Ascending aorta (tissue), 2 donors: ENCODE measurements at regions not wholly inside any gene's neighbourhood (a gene's known extent, or its start where the extent isn't known, plus 50 kb on each side); places are given as distances from the start of the nearest gene placed in this dataset.
"Not testable (repeated sequence)": the region's sequence is repeated elsewhere in the genome, so short reads cannot be mapped to it uniquely, and the experiment has no call there.

Experiments
- DNase-seq, 2 donors: peaks; one replicate each; pipeline ENCODE4 v3.0.0-alpha.2; 2019; ENCODE audit warnings: low spot score in 2 of 2
- H3K27ac ChIP-seq, 2 donors: fragments of 200-600 bp; sonication (generic); one replicate each; pipeline ENCODE4 v1.5.1; 2016 to 2017; ENCODE audit warnings: mild to moderate bottlenecking in 1 of 2
- H3K27me3 ChIP-seq: fragments of 200-600 bp; sonication (generic); one replicate; pipeline ENCODE4 v1.5.1; 2017
- H3K36me3 ChIP-seq, 2 donors: fragments of 200-600 bp; sonication (generic); one replicate each; pipeline ENCODE4 v1.5.1; 2016
- H3K4me1 ChIP-seq, 2 donors: fragments of 200-600 bp; sonication (generic); one replicate each; pipeline ENCODE4 v1.5.1; 2016 to 2017; ENCODE audit warnings: mild to moderate bottlenecking in 1 of 2
- H3K4me3 ChIP-seq, 2 donors: fragments of 200-600 bp; sonication (generic); one replicate each; pipeline ENCODE4 v1.5.1; 2016 to 2017; ENCODE audit warnings: mild to moderate bottlenecking in 1 of 2
- H3K9me3 ChIP-seq, 2 donors: fragments of 200-600 bp; sonication (generic); one replicate each; pipeline ENCODE4 v1.5.1; 2016
- intact Hi-C: fragments of 100-400 bp; cut with DNase I; formaldehyde crosslinking; loops from one replicate; pipeline ENCODE4 v1.15.1; 2023
- TF ChIP-seq, protein P1 (sequence below), 3 experiments: fragments of 200-600 bp in 2 of 3; fragments of 450-650 bp in 1 of 3; sonication (generic) in 2 of 3; IDR thresholded peaks; one replicate each; pipeline ENCODE4 v1.5.1; 2016 to 2019; ENCODE audit warnings: antibody characterized with exemption in 3 of 3, mild to moderate bottlenecking in 1 of 3, moderate library complexity in 1 of 3

DNA sequence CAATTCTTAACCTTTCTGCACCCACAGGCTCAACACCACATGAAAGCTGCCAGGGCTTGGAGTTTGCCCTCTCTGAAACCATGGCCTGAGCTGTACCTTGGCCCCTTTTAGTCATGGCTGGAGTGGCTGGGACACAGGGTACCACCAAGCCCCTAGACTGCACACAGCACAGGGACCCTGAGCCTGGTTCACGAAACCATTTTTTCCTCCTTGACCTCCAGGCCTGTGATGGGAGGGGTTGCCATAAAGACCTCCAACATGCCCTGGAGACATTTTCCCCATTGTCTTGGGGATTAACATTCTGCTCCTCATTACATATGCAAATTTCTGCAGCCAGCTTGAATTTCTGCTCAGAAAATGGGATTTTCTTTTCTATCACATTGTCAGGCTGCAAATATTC, 113.4 kb downstream of the XPNPEP1 start:
- H3K4me1 ChIP-seq, H3K27me3 ChIP-seq, DNase-seq, H3K4me3 ChIP-seq, intact Hi-C loops, H3K36me3 ChIP-seq, H3K9me3 ChIP-seq, H3K27ac ChIP-seq: not testable (repeated sequence)

DNA sequence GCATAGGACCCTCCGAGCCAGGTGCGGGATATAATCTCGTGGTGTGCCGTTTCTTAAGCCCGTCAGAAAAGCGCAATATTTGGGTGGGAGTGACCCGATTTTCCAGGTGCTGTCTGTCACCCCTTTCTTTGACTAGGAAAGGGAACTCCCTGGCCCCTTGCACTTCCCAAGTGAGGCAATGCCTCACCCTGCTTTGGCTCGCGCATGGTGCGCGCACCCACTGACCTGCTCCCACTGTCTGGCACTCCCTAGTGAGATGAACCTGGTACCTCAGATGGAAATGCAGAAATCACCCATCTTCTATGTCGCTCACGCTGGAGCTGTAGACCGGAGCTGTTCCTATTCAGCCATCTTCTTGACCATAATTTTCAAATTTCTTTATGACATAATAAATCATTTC, 122.1 kb downstream of the XPNPEP1 start:
- H3K27me3 ChIP-seq: not testable (repeated sequence)

DNA sequence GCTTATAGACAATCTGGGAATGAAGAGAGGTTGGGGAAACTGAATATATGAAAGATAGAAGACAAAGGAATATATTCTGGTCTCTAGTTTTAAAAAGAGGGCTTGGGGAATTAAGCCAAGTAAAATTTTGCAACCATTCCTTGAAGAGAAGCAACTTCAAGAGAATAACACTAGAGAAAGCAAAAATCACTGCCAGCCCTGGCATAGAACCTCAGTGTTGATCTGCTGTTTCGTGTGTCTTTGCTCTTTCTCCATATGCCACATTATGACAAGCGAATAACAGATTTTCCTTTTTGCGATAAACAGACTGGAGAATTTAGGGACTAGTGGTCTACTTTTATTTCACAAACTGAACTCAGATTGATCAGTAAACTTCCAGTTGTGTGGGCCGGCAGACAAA, 132.7 kb downstream of the XPNPEP1 start:
- Histone ChIP-seq H3K27ac (no peak overlapping the region), H3K4me1 (no peaks in the 10 kb centered on the region), H3K36me3 (no peaks in the 10 kb centered on the region), H3K9me3 (no peaks in the 10 kb centered on the region), H3K27me3 (no peaks in the 10 kb centered on the region), H3K4me3 (no peak overlapping the region)
- intact Hi-C loops: no loop called here
- DNase-seq: no peak
- TF ChIP-seq, protein P1, sequence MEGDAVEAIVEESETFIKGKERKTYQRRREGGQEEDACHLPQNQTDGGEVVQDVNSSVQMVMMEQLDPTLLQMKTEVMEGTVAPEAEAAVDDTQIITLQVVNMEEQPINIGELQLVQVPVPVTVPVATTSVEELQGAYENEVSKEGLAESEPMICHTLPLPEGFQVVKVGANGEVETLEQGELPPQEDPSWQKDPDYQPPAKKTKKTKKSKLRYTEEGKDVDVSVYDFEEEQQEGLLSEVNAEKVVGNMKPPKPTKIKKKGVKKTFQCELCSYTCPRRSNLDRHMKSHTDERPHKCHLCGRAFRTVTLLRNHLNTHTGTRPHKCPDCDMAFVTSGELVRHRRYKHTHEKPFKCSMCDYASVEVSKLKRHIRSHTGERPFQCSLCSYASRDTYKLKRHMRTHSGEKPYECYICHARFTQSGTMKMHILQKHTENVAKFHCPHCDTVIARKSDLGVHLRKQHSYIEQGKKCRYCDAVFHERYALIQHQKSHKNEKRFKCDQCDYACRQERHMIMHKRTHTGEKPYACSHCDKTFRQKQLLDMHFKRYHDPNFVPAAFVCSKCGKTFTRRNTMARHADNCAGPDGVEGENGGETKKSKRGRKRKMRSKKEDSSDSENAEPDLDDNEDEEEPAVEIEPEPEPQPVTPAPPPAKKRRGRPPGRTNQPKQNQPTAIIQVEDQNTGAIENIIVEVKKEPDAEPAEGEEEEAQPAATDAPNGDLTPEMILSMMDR (IDR thresholded peaks at IDR 0.05): no peak

More for the DNA sequence above, 122.1 kb downstream of the XPNPEP1 start:
- H3K36me3 ChIP-seq, intact Hi-C loops, H3K4me1 ChIP-seq, H3K4me3 ChIP-seq, DNase-seq, H3K9me3 ChIP-seq, H3K27ac ChIP-seq: not testable (repeated sequence)

DNA sequence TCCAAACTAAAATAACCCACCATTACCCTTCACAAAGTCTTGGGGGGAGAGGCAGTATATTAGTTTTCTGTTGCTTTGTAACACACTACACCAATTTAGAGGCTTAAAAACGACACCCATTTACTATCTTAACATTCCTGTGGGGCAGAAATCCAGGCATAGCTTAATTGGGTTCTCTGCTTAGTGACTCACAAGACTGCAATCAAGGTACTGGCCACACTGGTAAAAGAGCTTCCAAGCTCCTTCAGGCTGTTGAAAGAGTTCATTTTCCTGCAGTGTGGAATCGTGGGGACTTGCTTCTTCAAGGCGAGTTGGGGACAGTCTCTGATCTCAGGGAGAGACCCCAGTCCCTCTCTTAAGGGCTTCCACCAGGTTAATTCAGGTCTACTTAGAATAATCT, 139.1 kb downstream of the XPNPEP1 start:
- H3K27me3 ChIP-seq: no peaks in the 10 kb centered on the region
- H3K27ac ChIP-seq: no peak overlapping the region
- H3K36me3 ChIP-seq: no peaks in the 10 kb centered on the region
- TF ChIP-seq, protein P1 (IDR thresholded peaks at IDR 0.05): no peak
- intact Hi-C loops: no loop called here
- DNase-seq: no peak
- no peak overlapping the region for H3K4me3 ChIP-seq
- no peaks in the 10 kb centered on the region for H3K9me3 ChIP-seq
- H3K4me1 ChIP-seq: no peaks in the 10 kb centered on the region

DNA sequence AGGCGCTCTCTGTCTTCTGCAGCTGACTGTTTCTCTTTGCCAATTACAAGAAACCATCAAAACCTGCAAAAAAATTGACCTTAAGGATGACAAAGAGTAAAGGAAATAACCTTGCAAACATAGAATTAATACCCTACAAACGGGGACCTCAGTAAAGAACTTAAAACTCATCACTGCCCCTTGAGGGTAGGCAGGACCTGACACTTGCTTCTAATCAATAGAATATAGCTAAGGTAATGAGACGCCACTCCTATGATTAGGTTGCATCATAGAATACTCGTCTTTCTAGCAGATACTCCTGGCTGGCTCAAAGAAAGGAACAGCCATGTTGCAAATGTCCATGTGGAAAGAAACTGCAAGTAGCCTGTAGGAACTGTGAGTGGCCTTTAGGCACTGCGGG, 140.0 kb downstream of the XPNPEP1 start:
- TF ChIP-seq, protein P1 (IDR thresholded peaks at IDR 0.05): no peak
- DNase-seq: no peak
- no peak overlapping the region for H3K4me3 ChIP-seq
- no peaks in the 10 kb centered on the region for H3K9me3 ChIP-seq
- no peaks in the 10 kb centered on the region for H3K27me3 ChIP-seq
- H3K4me1 ChIP-seq: no peaks in the 10 kb centered on the region
- no peaks in the 10 kb centered on the region for H3K36me3 ChIP-seq
- H3K27ac ChIP-seq: no peak overlapping the region
- intact Hi-C loops: no loop called here

DNA sequence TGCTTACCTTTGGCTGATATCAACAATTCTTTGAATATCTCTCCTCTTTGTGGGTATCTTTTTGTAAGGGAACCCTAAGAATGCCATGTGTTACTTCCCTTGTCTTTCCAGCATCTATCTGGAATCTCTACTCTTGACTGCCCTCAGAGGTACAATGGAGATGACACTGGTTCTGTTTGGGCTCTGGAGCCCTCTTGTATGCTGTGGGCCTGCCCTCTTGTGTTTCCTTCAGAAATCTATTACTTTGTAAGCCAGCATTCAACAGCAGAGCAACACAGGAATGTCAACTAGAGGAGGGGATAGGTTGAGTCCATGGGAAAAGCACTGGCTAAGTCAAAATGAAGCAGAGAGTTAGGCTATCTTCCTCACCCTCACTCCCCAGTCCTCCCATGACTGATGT, 142.3 kb downstream of the XPNPEP1 start:
- Histone ChIP-seq H3K36me3 (no peaks in the 10 kb centered on the region), H3K4me1 (no peaks in the 10 kb centered on the region), H3K27me3 (no peaks in the 10 kb centered on the region), H3K27ac (no peak overlapping the region), H3K4me3 (no peak overlapping the region), H3K9me3 (no peaks in the 10 kb centered on the region)
- TF ChIP-seq, protein P1 (IDR thresholded peaks at IDR 0.05): no peak
- DNase-seq: no peak
- intact Hi-C loops: no loop called here

DNA sequence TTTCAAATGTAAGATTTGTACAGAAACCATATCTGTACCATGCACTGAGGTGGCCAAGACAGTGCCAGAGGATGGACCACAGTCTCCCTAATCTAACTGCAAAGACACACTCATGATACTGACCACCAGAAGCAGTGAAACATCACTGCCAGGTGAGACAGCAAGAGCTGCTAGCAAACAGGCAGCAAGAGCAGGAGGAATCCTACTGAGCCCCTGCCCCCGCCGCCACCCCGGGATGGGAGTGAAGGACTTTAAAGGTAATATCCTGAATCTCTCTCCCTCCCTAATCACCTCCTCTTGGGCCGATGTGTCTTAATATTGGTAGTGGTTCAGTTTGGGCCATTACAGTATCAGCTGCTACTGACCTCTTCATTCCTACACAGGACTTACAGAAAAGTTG, 144.3 kb downstream of the XPNPEP1 start:
- DNase-seq: no peak
- H3K4me3 ChIP-seq: no peak overlapping the region
- intact Hi-C loops: no loop called here
- H3K9me3 ChIP-seq: no peaks in the 10 kb centered on the region
- H3K4me1 ChIP-seq: no peaks in the 10 kb centered on the region
- TF ChIP-seq, protein P1 (IDR thresholded peaks at IDR 0.05): no peak
- no peak overlapping the region for H3K27ac ChIP-seq
- H3K36me3 ChIP-seq: no peaks in the 10 kb centered on the region
- H3K27me3 ChIP-seq: no peaks in the 10 kb centered on the region
